ENCODE measurements at regions not wholly inside any gene's neighbourhood (a gene's known extent, or its start where the extent isn't known, plus 50 kb on each side); places are given as distances from the start of the nearest gene placed in this dataset.

DNA sequence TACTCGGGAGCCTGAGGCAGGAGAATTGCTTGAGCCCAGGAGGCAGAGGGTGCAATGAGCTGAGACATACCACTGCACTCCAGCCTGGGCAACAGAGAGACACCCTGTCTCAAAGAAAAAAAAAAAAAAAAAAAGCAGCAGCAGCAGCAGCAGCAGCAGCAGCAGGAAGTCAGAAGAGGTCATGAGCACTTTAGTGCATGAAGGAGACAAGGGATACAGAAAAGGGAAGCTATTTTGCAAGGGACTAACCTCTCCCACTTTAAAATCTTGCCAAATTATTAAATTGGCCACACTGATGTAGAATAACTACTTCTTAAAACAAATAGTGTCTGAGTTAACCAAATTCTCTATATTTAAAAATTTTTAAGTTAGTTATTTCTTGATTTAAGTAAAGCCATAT, 113.4 kb upstream of the PDE1A start:
- H3K27ac ChIP-seq = no peak overlapping the region
- TF ChIP-seq, protein P1, sequence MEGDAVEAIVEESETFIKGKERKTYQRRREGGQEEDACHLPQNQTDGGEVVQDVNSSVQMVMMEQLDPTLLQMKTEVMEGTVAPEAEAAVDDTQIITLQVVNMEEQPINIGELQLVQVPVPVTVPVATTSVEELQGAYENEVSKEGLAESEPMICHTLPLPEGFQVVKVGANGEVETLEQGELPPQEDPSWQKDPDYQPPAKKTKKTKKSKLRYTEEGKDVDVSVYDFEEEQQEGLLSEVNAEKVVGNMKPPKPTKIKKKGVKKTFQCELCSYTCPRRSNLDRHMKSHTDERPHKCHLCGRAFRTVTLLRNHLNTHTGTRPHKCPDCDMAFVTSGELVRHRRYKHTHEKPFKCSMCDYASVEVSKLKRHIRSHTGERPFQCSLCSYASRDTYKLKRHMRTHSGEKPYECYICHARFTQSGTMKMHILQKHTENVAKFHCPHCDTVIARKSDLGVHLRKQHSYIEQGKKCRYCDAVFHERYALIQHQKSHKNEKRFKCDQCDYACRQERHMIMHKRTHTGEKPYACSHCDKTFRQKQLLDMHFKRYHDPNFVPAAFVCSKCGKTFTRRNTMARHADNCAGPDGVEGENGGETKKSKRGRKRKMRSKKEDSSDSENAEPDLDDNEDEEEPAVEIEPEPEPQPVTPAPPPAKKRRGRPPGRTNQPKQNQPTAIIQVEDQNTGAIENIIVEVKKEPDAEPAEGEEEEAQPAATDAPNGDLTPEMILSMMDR (conservative IDR thresholded peaks at IDR 0.05) = no peak
- TF ChIP-seq ZFX (IDR thresholded peaks at IDR 0.05) = no peak

GRCh38 chr2:182541268-182541667, 114.4 kb upstream of the PDE1A start:
- TF ChIP-seq, protein P1 (conservative IDR thresholded peaks at IDR 0.05) = no peak
- no peak for TF ChIP-seq ZFX (IDR thresholded peaks at IDR 0.05)
- H3K27ac ChIP-seq = no peak overlapping the region

DNA sequence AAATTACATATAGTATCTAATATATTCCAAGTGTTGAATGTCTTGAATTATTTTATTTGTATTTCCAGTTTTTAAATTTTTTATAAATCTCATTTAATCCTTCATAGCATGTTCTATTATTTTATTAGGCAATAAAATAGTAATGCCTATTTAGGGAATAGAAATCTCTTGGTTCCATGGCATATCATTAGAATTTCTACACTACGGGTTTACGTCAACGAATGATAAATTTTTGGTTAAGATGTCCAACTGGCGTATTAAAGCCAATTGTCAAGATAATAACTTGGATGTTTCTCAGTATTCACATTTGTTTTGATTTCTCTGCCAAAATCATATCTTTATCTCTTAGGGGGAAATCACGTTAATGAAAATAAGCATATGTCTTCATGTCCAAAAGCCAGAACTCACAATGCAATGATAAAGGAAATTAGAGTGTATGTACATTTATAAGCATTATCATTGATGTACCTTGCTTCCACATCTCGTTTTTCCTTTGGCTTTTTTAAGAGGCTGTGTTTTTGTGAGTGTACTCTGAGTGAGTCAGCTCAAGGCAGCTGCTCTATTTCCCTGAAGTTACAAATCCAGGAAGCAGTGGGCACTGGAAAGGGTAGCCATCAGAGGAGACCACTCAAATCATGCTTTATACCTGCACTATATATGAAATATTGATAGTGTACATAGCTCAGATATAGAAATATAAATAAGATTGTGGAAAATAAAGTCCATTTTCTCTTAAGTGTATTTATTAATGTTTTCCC, 115.8 kb upstream of the PDE1A start:
- TF ChIP-seq ZFX (IDR thresholded peaks at IDR 0.05) = no peak
- TF ChIP-seq, protein P1 (conservative IDR thresholded peaks at IDR 0.05) = no peak
- no peak overlapping the region for H3K27ac ChIP-seq

GRCh38 chr2:182543741-182544525, 117.1 kb upstream of the PDE1A start:
- no peak for TF ChIP-seq ZFX (IDR thresholded peaks at IDR 0.05)
- TF ChIP-seq, protein P1 (conservative IDR thresholded peaks at IDR 0.05) = no peak
- no peak overlapping the region for H3K27ac ChIP-seq

GRCh38 chr2:182545420-182546167, 118.8 kb upstream of the PDE1A start:
- H3K27ac ChIP-seq = no peak overlapping the region
- TF ChIP-seq ZFX (IDR thresholded peaks at IDR 0.05) = no peak
- TF ChIP-seq, protein P1 (conservative IDR thresholded peaks at IDR 0.05) = no peak

GRCh38 chr2:182548031-182548950, 121.5 kb upstream of the PDE1A start:
- no peak overlapping the region for H3K27ac ChIP-seq
- no peak for TF ChIP-seq ZFX (IDR thresholded peaks at IDR 0.05)
- TF ChIP-seq, protein P1 (conservative IDR thresholded peaks at IDR 0.05) = no peak
